ENCODE measurements at regions not wholly inside any gene's neighbourhood (a gene's known extent, or its start where the extent isn't known, plus 50 kb on each side); places are given as distances from the start of the nearest gene placed in this dataset.

DNA sequence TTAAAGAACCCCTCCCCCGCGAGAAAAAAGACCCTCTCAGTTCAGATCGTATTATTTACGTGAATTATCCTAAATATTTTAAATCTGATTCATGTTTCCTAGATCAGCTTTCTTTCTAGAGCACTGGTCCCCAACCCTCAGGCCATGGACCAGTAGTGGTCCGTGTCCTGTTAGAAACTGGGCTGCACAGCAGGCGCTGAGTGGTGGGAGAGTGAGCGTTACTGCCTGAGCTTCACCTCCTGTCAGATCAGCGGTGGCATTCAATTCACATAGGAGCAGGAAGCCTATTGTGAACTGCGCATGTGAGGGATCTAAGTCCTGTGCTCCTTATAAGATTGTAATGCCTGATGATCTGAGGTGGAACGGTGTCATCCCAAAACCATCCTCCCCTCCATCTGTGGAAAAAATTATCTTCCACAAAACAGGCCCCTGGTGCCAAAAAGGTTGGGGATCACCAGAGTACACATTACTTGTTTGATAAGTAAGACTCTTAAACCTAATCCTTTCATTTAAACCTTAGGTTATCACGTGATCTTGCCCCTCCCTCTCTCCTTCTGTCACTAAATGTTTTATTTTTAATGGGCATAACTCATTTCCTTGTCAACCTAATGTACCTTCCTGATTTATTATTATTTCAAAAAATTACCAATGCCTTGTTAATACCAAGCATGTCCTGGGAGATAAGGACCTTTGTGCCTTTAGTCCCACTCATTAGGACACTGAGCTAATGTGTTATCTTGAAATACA lies 442.9 kb downstream of the TLL1 start:
- CTCF ChIA-PET (ENCODE audit: low intra/inter-chr PET ratio), result no interaction called here
- no peak overlapping the region for H2AFZ ChIP-seq (ENCODE audit: low read depth, low read length)

More for the DNA sequence above, 442.9 kb downstream of the TLL1 start:
- H3K79me2 ChIP-seq (ENCODE audit: control insufficient read depth, insufficient read depth, low read length), result no peaks in the 10 kb centered on the region
- ATAC-seq (no peak), DNase-seq (ENCODE audit: extremely low read depth in 1 of 4, low spot score in 3 of 4) (no peak), FAIRE-seq (no peak)
- H4K20me1 ChIP-seq (replicated peaks; ENCODE audit: control insufficient read depth, insufficient read depth, low read length), result no peaks in the 10 kb centered on the region
- H3K9me3 ChIP-seq (replicated peaks; ENCODE audit: control insufficient read depth, insufficient read depth, low read depth, low read length), result peaks cover 2% of the 10 kb centered on the region; the same call in 1 of the 2 replicates
- H3K4me3 ChIP-seq, result no peak overlapping the region
- H3K9me1 ChIP-seq (ENCODE audit: control insufficient read depth, insufficient read depth, low read length), result no peaks in the 10 kb centered on the region
- POLR2A ChIA-PET, result no interaction called here
- intact Hi-C loops (cut with micrococcal nuclease) (no loop called here), in situ Hi-C loops (cut with MboI) (no loop called here)
- H3K36me3 ChIP-seq (ENCODE audit: control insufficient read depth, insufficient read depth, low read length), result no peaks in the 10 kb centered on the region
- TF ChIP-seq PHB2 (IDR thresholded peaks at IDR 0.05; ENCODE audit: low read depth), result no peak
- TF ChIP-seq, protein P1, sequence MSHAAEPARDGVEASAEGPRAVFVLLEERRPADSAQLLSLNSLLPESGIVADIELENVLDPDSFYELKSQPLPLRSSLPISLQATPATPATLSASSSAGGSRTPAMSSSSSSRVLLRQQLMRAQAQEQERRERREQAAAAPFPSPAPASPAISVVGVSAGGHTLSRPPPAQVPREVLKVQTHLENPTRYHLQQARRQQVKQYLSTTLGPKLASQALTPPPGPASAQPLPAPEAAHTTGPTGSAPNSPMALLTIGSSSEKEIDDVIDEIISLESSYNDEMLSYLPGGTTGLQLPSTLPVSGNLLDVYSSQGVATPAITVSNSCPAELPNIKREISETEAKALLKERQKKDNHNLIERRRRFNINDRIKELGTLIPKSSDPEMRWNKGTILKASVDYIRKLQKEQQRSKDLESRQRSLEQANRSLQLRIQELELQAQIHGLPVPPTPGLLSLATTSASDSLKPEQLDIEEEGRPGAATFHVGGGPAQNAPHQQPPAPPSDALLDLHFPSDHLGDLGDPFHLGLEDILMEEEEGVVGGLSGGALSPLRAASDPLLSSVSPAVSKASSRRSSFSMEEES (CRISPR knock-in tag; IDR thresholded peaks at IDR 0.05), result peak; percentile 57
- no TSS peak for BruUV-seq (replicated peaks)
- H3K9ac ChIP-seq (ENCODE audit: insufficient read depth in 1 of 2, low read depth in 2 of 2, low read length in 2 of 2), result no peak overlapping the region
- H3K4me1 ChIP-seq (replicated peaks in 1 of 2; ENCODE audit: control insufficient read depth in 2 of 2, insufficient read depth in 2 of 2, low read length in 2 of 2), result no peaks in the 10 kb centered on the region
- no peaks in the 10 kb centered on the region for H3K27me3 ChIP-seq (ENCODE audit: control insufficient read depth in 2 of 2, insufficient read depth in 2 of 2, low read length in 2 of 2)
- H3K27ac ChIP-seq (ENCODE audit: extremely low read depth, low read depth, low read length), result no peak overlapping the region
- no peak overlapping the region for H3K4me2 ChIP-seq (ENCODE audit: insufficient read depth, low read length)
- WGBS (ENCODE audit: insufficient coverage, low coverage, missing lambda C conversion rate), result under 1% methylated on average over 11 of the region's 11 CpGs
